ENCODE measurements at regions not wholly inside any gene's neighbourhood (a gene's known extent, or its start where the extent isn't known, plus 50 kb on each side); places are given as distances from the start of the nearest gene placed in this dataset.

DNA sequence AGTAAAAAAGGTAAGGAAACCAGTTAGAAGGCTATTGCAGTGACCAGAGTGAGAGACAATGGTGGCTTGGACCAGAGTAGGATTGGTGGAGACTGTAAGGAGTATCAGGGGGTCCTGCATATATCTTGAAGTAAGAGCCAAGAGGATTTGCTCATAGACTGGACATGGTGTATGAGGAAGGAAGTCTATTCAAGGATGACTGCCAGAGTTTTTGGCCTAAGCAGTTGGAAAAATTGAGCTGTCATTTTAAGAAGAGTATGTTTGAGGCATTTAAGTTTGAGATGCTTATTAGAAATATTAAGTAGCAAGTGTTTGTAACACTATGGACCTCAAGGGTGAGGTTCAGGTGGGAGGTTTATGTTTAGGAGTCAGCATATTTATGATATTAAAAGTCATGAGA lies 596.6 kb downstream of the METTL15 start:
- no peak for DNase-seq

DNA sequence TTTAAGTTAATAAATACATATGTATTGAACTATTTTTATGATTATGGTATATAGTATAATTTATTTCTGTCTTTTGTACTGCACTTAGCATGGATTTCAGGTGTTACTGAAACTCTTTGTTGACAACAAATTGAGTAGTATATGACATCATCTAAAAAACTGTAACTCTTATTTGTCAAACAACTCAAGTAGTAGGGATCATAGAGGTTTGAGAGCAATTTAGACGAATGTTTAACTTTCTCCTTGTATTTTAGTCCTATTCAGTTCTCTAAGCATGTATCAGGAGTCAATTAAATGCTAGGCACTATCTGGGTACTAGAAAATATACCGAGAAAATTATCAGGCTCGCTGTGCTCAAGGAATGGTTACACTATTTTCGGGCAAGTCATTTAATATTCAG lies 595.2 kb downstream of the METTL15 start:
- no peak for DNase-seq

DNA sequence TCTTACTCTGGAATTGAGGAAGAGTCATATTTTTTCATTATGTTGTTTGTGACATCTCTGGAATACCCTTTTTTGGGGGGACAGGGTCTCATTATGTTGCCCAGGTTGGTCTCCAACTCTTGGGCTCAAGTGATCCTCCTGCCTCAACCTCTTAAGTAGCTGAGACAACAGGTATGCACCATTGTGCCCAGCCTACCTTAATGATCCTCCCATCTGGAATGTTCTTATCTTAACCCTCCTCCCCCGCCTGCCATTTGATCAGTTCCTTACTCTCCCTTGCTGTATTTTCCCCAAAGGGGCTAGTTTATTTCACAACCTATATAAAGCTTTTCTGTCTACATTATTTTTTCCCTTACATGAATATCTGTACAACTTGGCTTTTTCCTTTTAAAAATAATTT lies 594.7 kb downstream of the METTL15 start:
- no peak for DNase-seq

DNA sequence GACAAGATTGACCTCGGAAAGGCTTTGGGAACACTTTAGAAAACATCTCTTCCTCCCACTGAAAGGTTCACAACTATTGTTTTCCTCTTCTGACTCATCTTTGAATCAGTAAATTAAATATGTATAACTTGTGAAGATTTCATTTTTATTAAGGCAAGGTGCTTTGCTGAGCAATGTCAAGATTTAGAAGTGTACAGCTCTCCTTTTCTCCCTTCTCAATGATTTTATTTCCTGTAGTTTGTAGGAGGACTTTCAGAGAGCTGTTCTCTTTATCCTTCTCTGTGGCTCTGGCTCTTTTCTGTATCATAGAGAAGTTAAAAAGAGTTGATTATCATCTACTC lies 594.2 kb downstream of the METTL15 start:
- DNase-seq = no peak

DNA sequence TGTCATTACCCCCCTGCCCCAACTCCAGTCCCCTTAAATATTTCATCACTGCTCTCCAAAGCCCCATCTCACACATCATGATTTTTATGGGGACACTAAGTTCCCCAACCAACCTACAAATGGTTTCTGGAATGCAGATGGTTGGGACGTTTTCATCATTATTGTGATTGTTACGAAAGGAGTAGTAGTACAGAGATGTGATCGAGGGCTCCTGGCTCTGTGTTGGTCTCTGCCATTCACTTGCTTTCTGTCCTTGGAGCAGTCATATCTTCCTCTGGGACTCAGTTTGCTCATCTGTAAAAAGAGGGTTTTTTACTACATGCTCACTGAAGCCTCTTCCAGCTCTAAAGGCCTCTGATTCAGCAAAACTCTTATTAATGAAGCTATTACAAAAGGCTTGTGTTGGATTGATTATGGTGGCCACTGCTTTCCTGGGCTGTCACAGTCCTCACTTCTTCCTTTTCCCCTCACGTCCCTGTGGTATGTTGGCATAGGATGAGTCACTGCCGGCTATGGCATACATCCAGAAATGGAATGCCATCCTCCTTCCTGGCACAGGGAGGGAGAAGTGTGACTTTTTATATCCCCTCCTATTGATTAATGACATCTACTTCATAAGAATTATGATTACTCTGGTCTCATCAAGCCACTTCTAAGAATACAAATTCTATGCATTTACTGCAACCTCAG lies 593.7 kb downstream of the METTL15 start:
- no peak for DNase-seq

DNA sequence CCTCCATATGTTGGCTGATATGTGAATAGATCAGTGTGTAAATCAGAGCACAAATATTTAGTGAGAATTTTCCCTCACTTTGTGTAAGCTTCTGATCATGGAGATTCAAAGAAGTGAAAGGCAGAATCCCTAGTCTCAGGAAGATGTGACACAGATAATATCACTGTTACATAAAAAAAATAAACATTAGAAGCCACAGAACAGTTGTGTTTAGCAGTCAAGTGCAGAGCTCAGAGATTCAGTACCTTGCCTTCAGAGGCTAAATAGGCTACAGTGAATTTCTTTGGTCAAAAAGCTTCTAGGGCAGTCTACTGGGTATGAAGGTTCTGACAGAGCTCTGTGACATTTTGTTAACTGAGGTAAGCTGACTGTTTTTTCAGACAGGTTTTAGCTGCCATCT lies 591.5 kb downstream of the METTL15 start:
- DNase-seq = no peak

DNA sequence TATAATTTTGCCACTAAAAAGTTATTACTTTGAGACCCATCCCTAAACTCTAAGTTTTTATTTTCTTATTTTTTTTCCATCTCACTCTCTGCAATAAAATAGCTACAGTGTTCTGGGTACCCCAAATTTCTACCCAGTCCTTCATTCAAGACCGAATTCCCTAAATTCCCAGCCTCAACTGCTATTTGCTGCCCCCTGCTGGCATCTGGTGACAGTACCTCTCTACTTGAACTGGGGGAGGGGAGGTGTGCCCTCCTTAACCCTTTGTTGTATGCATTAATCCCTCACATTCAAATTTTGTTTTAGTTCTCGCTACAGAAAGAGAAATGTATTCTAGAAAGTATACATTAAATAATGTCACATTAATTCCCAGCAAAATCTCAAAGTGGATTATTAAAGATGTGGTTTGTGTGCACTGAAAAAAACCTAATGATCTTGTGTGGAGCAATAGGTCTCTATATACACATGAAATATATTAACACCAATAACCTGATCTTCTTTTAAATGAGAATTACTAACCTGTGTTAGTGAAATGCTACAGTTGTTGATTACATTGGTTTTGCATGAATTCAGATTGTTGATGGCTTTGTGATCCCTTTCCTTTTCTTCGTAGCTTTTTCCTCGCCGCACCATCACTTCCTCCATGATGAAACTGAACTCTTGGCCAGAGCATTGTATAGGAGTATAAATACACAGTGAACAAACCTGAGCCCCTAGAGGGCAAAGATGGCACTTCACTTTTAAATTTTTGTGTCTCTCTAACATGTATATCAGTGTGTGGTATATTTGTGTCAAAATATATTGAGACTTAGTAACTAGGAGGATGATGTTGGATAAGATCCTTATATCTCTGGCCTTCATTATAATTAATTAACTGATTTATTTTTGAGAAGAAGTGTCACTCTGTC lies 590.0 kb downstream of the METTL15 start:
- DNase-seq = peak; percentile 37

DNA sequence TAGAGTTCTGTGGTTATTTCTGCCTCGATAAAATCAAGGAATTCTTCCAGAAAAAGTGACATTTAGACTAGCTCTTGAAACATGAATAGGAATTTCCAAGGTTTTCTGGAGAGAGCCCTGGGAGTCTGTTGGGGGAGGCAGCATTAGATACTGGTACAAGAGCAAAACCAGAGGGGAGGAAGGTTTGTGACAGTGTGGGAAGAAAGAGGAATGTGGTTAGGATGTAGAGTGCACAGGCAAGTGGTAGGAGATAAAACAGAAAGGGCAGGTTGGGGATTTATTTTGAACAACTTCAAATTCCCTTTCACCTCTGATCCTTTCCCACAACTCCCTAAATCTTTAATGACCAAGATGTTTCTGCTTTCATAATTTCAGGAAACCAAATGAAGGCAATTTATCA lies 588.4 kb downstream of the METTL15 start:
- DNase-seq = no peak

DNA sequence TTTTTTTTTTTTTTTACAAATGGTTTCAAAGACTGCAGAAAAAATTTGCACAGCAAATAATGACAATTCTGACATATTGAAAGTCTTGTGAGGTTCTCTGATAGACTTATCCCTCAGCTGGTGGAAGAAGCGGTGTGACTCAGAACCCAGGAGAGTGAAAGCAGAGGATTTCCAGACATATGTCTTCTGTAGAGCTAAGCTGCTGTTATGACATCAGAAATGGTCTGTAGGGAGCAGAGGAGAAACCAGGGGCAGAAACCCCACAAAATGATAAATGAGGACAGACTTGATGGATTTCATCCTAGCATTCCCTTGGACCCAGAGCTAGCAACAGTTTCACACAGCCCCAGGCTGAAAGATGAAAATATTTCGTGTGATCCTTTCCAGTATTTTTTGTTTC lies 582.6 kb downstream of the METTL15 start:
- DNase-seq = no peak

DNA sequence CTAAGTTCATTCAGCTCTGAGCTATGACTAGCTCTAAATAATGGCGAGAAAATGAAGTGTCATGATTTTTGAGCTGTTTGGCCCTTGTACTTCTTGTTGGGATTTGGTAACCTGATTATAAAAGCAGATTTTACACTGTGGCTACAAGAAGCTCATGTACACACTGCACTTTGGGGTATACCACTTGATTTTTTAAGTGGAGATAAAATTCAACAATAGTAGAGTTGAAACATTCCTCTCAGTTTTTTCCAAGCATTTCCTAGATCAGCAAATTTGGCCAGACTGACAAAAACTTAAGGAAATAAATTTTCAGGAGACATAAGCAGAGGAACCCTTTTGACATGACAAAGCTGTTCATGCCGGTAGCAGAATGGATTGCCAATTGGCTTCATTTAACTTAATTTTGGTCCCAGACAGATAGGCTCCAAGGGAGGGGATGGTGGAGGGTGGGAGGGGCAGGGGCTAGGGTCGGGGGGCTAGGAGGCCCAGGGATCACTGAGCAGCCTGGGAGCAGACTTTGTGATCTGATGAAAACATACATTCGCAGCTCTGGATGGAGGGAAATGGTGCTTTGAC lies 575.9 kb downstream of the METTL15 start:
- DNase-seq = no peak

DNA sequence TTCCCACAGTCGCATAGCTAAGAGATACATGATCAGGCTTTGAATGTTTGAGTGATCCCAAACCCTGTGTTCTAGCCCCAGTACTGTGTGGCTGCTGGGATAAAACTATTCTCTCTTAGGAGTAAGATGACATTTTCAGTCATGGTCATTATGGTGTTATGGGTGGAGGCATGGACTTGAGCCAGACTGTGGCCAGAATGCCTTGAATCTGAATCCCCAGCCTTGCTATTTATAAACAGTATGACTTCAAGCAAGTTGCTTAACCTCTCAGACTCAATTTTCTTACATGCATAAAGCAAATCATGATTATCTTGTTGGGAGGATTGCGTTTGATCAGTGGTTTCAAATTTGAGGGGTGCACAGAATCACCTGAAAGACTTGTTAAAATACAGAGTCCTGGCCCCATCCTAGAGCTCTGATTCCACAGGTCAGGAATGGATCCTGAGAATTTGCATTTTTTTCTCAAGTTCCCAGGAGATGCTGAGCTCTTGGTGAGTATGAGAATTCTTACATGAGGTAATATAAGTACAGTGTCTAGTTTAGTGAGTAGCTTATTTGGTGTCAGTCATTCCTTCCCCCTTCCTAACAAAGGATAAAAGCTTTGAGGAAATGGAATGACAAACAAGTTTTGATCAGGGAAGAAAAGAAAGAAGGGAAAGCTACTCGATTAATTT lies 571.7 kb downstream of the METTL15 start:
- DNase-seq = no peak

DNA sequence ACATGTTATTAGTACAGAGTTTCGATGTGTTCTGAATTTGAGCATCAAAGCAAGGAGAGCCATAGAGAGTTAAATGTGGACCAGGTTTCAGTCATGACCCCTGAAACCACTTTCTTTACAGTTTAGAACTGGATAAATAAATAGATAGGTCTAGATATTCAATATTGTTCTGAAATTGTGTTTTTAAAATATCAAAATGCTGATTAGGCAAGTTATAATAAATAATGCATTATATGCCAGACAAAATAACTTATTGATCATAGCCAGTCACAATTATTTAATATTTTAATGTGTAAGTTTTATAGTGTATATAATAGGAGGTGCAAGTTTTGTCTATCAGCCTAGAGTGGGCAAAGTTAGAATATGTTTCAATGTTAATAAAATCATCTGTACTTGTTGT lies 569.5 kb downstream of the METTL15 start:
- no peak for DNase-seq

DNA sequence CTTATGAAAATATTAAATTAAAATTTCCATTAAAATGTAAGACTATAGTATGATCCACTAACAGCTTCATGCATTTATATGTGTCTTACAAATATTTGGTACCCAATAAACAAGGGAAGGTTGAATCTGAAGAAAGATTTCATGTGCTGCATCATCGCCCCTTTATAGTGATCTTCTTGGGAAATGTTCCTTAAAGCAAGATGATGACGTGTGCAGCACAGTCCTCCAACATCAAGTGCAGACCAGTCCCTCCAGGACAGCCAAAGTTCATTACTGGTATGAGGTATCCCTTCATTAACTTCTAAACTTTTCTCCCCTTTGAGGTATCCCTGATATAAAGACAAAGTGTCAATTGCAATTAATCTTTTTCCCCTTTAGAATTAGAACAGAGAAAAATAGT lies 567.0 kb downstream of the METTL15 start:
- no peak for DNase-seq

DNA sequence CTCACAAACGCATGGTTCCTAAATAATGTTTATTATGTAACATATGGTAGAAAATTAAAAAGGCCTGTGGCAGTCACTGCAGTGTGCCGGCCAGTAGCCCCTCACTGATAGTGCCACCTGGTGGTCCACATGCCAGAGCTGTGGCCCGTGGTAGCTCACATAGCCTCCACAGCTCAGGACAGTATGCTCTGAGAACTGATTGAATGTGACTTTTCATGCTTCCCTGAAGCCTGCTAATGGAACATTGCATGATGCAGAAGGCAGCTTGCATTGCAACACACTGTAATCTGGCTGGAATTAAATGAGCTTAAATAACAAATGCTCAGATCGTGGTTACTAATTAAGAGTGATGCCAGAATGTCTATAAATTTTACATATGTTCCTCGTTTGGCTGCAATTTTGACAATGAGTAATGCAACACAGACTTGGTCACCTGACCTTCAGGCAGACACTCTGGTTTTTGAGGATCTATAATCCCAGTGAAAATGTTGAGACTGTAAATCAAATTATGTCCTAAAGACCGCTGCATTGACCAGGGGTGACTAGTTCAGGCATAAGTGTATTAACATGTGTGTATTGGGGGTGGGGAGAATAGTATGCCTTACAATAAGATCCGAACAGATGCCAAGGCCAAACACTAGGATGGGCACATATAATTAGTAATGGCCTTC lies 566.4 kb downstream of the METTL15 start:
- no peak for DNase-seq

DNA sequence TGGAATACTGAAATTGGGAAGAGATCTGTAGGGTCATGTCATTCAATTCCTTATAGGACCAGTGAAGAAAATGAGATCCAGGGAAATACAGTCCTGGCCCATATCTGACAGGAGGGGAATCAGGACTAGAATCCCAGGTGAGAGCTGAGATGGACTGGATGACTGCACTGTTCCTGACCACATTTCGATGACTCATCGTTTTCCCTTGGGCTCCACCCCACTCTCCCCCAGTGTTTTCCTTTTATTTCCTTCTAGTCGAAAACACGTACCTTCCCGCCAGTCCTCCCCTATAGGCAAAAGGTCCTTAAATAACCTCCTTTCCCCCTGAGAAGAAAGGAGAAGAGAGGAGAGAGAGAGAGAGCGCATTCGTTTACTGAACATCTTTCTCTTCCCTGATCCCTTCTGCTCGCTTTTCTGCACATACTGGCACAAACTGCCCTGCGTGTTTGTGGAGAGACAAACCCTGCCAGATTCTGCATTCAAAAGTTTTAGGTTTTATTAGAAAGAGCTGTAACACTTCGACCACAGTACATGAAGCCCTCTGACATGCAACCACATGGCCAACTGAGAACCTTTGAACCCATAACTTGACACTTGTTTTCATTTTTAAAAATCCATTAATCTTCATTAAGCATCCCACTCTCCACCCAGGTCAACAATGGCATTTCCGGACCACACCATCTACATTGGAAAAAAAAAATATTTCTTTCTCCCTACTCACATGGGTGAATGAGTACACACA lies 565.7 kb downstream of the METTL15 start:
- DNase-seq = no peak

DNA sequence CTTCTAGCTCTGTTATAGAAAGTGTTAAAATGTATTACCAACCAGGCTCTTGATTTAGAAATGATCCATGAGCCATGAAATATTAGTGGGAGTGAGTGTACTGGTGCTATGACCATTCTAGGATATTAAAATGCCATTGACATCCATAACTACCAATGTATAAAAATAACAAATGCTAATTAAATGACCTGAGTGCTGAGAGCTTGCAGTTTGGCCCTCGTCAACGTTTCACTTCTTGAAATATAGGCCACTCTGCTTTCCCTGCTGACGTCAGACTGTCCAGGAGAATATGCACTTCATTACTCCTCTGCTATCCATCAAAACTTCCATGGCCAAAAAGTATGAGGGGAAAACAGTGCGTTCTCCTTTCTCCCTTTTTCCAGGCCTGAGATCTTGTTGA lies 563.1 kb downstream of the METTL15 start:
- no peak for DNase-seq

DNA sequence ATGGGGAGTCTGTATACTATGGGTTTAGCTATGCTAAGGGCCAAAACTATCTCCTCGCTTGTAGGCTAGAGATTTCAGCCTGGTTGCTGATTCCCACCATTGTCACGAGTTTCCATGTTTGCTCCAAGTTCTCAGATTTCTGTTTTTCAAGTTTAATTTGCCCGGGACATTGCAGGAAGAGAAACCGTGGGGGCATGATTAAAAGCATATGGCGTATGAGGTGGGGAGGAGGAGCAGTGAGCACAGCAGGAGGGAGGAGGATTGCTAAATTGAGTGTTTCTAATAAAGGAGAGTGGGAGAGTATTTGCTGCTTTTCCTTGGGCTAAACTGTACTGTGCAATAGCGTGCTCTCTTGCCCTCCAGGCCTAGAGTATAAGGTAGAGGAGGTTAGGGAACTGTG lies 558.4 kb downstream of the METTL15 start:
- DNase-seq = no peak

DNA sequence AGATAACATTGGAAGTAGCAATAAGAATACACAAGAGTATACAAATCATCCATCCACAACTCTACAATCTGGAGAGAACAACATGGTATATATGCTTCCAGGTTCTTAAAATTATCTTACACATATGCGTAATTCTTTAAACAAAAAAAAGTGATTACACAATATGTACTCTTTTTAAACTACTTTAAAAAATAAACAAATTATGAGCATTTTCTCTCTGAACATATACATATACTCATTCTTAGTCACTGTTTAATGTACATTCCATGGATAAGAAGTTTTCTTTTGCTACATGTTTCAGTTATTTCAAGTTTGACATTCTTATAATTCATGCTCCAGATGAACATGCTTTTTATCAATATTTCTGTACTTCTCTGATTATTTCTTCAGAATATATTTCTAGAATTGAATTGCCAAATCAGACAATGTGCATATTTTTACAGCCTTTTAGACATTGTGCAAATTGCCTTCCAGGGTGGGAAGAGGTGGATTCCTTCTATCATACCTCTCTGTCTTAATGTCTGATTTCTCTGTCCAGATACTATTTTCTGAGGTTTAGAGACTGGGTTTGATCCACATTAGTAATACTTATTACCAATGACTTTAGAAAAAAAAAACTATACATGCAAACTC lies 551.6 kb downstream of the METTL15 start:
- DNase-seq = no peak

DNA sequence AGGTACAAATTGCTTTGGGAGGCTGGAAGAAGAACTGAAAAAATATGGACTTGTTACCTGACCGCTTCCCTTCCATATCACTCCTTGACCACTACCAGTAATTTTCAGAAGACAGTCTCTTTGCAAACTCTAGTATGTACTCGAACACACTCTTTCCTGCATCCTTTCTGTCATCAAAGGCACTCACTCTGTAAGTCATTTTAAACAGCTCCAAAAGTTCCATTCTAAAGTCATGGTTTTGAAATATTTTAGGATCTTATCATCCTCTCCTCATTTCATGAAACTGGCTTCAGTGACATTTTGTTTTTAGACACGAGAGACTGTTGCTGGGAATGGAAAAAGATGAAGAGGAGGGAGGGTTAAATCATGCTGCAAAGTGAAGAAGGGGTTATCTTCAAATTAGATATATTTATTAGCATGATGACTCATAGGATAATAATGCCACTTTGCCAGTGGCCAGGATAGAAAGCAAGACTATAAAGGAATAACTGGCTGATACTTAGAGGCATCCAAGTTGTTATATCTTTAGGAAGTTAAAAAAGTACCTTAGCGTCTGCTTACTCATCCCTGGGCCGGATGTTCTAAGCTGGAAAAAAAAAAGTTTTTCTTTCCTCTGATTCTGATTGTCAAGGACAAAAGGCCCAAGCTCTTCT lies 549.3 kb downstream of the METTL15 start:
- no peak for DNase-seq

DNA sequence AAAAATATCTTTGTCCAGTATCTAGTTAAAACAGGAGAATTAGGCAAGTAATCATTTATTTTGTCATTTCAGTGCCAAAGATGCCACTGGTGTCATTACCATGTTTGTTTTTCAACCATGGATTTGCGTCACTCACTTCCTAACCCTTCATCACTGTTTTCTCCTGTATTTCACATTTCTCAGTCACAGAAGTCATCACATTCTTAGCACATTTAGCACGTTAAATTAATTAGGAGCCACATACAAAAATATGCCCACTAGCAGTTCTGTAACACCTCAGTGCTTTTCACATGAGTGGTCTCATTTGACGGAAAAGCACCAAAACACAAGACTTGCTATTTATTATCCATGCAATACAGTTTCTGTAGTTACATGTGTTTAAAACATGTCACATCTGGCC lies 546.0 kb downstream of the METTL15 start:
- DNase-seq = no peak

DNA sequence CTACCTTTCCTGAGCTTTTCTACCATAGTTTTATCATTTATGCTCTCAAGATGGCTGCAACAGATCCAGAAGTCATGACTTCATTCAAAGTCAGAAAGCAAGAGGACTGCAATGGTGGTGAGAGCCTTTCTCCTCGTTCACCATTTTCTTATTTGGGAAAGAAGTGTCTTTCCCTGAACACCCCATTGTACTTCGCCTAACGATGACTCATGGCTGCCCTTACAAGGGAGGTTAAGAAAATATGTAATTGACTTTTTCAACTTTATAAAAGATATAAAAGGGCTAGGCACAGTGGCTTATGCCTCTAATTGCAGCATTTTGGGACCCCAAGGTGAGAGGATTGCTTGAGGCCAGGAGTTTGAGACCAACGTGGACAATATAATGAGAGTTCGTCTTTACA lies 541.7 kb downstream of the METTL15 start:
- DNase-seq = no peak

Measured in NCI-H1105 treated with DMSO at 0.1 percent for 48 hours (cell line).